GM12874 (cell line): ENCODE measurements at regions not wholly inside any gene's neighbourhood (a gene's known extent, or its start where the extent isn't known, plus 50 kb on each side); places are given as distances from the start of the nearest gene placed in this dataset.

Source experiments
- CTCF ChIP-seq: IDR thresholded peaks from 2 replicates; pipeline ENCODE4 v1.5.1; 2011; ENCODE audit warnings: low read depth, mild to moderate bottlenecking, control low read depth, low read length, moderate library complexity; ENCODE audit not compliant: insufficient read depth

- no peak for TF ChIP-seq CTCF
Observed at GRCh38 chr2:126264625-126265024, 391.3 kb upstream of the GYPC start.

- TF ChIP-seq CTCF: no peak
Observed at GRCh38 chr2:126269911-126270310, 386.0 kb upstream of the GYPC start.

GRCh38 chr2:126270587-126270986 is 385.4 kb upstream of the GYPC start:
- TF ChIP-seq CTCF: no peak

- no peak for TF ChIP-seq CTCF
Observed at GRCh38 chr2:126272401-126272800, 383.6 kb upstream of the GYPC start.

- TF ChIP-seq CTCF: no peak
Observed at GRCh38 chr2:126275098-126275497, 380.9 kb upstream of the GYPC start.

- no peak for TF ChIP-seq CTCF
Observed at GRCh38 chr2:126288362-126288761, 367.6 kb upstream of the GYPC start.

GRCh38 chr2:126299469-126299976 is 356.4 kb upstream of the GYPC start:
- TF ChIP-seq CTCF: no peak
